PC-3 (cell line): ENCODE measurements at regions not wholly inside any gene's neighbourhood (a gene's known extent, or its start where the extent isn't known, plus 50 kb on each side); places are given as distances from the start of the nearest gene placed in this dataset.

Source experiments
- ATAC-seq: fragments of 200-7000 bp; cut with Tn5 transposase; 2 replicates; pipeline ENCODE4 v1.9.1; 2020; ENCODE audit warnings: mild to moderate bottlenecking, moderate library complexity
- BruUV-seq: library from RNA; stranded (reverse); fragments of 400-500 nt; replicated peaks from 2 replicates; lab custom pipeline; 2021; lab: Mats Ljungman, UMichigan
- CTCF ChIA-PET: fragments of 300-600 bp; sonication (Branson Sonifier 250); formaldehyde crosslinking; loops from one replicate; lab custom pipeline; 2022; ENCODE audit warnings: antibody characterized with exemption; lab: Charles Lee
- POLR2A ChIA-PET: fragments of 300-600 bp; sonication (Branson Sonifier 250); formaldehyde crosslinking; loops from one replicate; lab custom pipeline; 2022; ENCODE audit warnings: antibody characterized with exemption; ENCODE audit not compliant: unreplicated experiment; lab: Charles Lee
- DNase-seq: peaks from one replicate; pipeline ENCODE4 v3.0.0-alpha.2; 2015
- H2AFZ ChIP-seq: fragments of 300-600 bp; sonication (generic); 2 replicates; pipeline ENCODE4 v1.6.0; 2016; ENCODE audit warnings: antibody characterized with exemption, low read length
- H3F3A ChIP-seq: fragments of 300-600 bp; sonication (generic); one replicate; pipeline ENCODE4 v1.6.0; 2017; ENCODE audit warnings: antibody characterized with exemption, low read length, control low read depth, mild to moderate bottlenecking; ENCODE audit not compliant: unreplicated experiment
- H3K27ac ChIP-seq: fragments of 300-600 bp; sonication (generic); 2 replicates; pipeline ENCODE4 v1.5.1; 2016; ENCODE audit warnings: mild to moderate bottlenecking, low read length
- H3K27me3 ChIP-seq: fragments of 300-600 bp; sonication (generic); 2 replicates; pipeline ENCODE4 v1.6.1; 2016; ENCODE audit warnings: low read length, mixed read lengths
- H3K36me3 ChIP-seq: fragments of 300-600 bp; sonication (generic); 2 replicates; pipeline ENCODE4 v1.6.1; 2016; ENCODE audit warnings: low read depth, mixed run types, low read length, mixed read lengths
- H3K4me1 ChIP-seq: fragments of 300-600 bp; sonication (generic); 2 replicates; pipeline ENCODE4 v1.5.1; 2016; ENCODE audit warnings: low read length; ENCODE audit not compliant: insufficient read depth
- H3K4me2 ChIP-seq: fragments of 300-600 bp; sonication (generic); 2 replicates; pipeline ENCODE4 v1.6.0; 2016; ENCODE audit warnings: low read length
- H3K4me3 ChIP-seq: fragments of 300-600 bp; sonication (generic); 2 replicates; pipeline ENCODE4 v1.5.1; 2016; ENCODE audit warnings: mild to moderate bottlenecking, low read length, mixed read lengths
- H3K79me2 ChIP-seq: fragments of 300-600 bp; sonication (generic); 2 replicates; pipeline ENCODE4 v1.6.1; 2017; ENCODE audit warnings: low read length, mixed read lengths
- H3K9ac ChIP-seq: fragments of 300-600 bp; sonication (generic); 2 replicates; pipeline ENCODE4 v1.6.0; 2016; ENCODE audit warnings: mild to moderate bottlenecking, low read length
- H3K9me2 ChIP-seq: fragments of 300-600 bp; sonication (generic); replicated peaks from 2 replicates; pipeline ENCODE4 v1.6.1; 2016; ENCODE audit warnings: mixed run types, low read length, mixed read lengths
- H3K9me3 ChIP-seq: fragments of 300-600 bp; sonication (generic); 2 replicates; pipeline ENCODE4 v1.6.1; 2016; ENCODE audit warnings: low read length, mixed read lengths
- H4K20me1 ChIP-seq: fragments of 300-600 bp; sonication (generic); 2 replicates; pipeline ENCODE4 v1.6.1; 2016; ENCODE audit warnings: low read length, mixed read lengths
- EZH2 ChIP-seq: fragments of 300-600 bp; sonication (generic); IDR thresholded peaks from one replicate; pipeline ENCODE4 v1.6.1; 2017; ENCODE audit warnings: antibody characterized with exemption, mild to moderate bottlenecking, low read length; ENCODE audit not compliant: unreplicated experiment
- EZH2phosphoT487 ChIP-seq: fragments of 300-600 bp; sonication (generic); IDR thresholded peaks from 2 replicates; pipeline ENCODE4 v1.6.1; 2018; ENCODE audit warnings: mild to moderate bottlenecking, antibody characterized with exemption, low read length, borderline replicate concordance
- intact Hi-C: fragments of 100-400 bp; cut with micrococcal nuclease; formaldehyde crosslinking; loops from 2 replicates; pipeline ENCODE4 v1.9.0; 2023
- TF ChIP-seq, protein P1 (sequence below): fragments of 300-600 bp; sonication (generic); conservative IDR thresholded peaks from 2 replicates; pipeline ENCODE4 v1.5.1; 2017; ENCODE audit warnings: antibody characterized with exemption, low read depth, mild to moderate bottlenecking, low read length

DNA sequence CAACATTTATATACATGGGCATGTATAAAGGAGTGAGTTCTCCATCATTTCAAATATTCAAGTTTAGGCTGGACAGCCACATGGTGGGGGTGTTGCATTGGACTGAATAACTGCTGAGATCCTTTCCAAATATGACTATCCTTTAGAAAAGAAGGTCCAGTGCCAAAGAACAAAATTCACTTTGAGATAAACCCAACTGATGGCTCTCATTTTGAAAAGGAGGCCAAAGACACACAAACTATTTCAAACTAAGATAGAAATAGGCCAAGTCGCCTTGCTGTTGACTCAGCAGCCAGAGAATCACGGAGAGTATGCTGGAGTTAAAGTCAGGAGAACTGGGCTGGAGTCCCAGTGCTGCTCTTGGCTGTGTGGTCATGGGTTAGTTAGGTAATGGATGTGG lies 204.5 kb upstream of the LRATD1 start:
- Histone ChIP-seq H3F3A (no peaks in the 10 kb centered on the region), H3K79me2 (no peaks in the 10 kb centered on the region), H3K9me2 (no peaks in the 10 kb centered on the region), H3K4me2 (no peak overlapping the region), H2AFZ (no peak overlapping the region), H3K9me3 (no peaks in the 10 kb centered on the region), H3K4me3 (no peak overlapping the region), H3K36me3 (no peaks in the 10 kb centered on the region), H3K27ac (no peak overlapping the region), H3K9ac (no peak overlapping the region), H4K20me1 (no peaks in the 10 kb centered on the region), H3K4me1 (peaks cover 5% of the 10 kb centered on the region; the same call in 1 of the 2 replicates), H3K27me3 (no peaks in the 10 kb centered on the region)
- POLR2A ChIA-PET: no interaction called here
- ATAC-seq (peak; percentile 81), DNase-seq (peak; percentile 60)
- TF ChIP-seq, protein P1, sequence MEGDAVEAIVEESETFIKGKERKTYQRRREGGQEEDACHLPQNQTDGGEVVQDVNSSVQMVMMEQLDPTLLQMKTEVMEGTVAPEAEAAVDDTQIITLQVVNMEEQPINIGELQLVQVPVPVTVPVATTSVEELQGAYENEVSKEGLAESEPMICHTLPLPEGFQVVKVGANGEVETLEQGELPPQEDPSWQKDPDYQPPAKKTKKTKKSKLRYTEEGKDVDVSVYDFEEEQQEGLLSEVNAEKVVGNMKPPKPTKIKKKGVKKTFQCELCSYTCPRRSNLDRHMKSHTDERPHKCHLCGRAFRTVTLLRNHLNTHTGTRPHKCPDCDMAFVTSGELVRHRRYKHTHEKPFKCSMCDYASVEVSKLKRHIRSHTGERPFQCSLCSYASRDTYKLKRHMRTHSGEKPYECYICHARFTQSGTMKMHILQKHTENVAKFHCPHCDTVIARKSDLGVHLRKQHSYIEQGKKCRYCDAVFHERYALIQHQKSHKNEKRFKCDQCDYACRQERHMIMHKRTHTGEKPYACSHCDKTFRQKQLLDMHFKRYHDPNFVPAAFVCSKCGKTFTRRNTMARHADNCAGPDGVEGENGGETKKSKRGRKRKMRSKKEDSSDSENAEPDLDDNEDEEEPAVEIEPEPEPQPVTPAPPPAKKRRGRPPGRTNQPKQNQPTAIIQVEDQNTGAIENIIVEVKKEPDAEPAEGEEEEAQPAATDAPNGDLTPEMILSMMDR: peak; percentile 69
- no peak for TF ChIP-seq EZH2
- CTCF ChIA-PET: interaction anchor here (0.7 to 1.3 kb wide), 2 partner anchors 96 to 206 kb away, joined by 6 to 12 read pairs; no protein-coding TSS in a partner anchor
- intact Hi-C loops: loop anchor here (1.0 to 5.0 kb wide), 8 partner anchors 89 to 1149 kb away; no protein-coding TSS in a partner anchor
- no TSS peak for BruUV-seq

DNA sequence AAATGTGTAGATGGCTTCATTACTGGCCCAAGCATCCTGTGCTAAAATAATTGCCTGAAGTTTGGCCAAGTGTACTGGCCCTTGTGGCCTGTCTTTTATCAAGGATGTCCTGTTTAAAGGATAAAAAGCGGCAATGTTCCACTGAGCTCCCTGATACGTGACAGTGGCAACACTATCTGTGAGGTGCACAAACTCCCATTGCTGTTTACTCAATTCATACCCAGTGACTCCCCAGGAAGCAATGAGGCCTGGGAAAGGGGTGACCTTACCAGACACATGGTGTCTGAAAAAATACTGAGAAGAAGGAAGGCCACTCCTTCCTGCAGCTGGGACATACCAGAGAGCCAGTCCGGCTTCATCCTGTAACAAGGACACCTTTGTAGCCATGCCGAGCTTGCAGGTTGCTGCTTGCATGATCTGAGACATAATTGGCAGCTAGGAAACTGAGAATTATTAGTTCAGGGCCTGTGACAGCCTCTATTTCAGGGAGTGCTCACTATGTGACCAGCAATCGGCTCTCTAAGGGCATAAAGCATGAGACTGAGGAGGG lies 198.5 kb upstream of the LRATD1 start:
- Histone ChIP-seq H3K36me3 (no peaks in the 10 kb centered on the region), H3K4me3 (no peak overlapping the region), H3K27me3 (no peaks in the 10 kb centered on the region), H3K27ac (no peak overlapping the region), H2AFZ (no peak overlapping the region), H4K20me1 (no peaks in the 10 kb centered on the region), H3K4me1 (no peaks in the 10 kb centered on the region), H3K9me2 (no peaks in the 10 kb centered on the region), H3K9ac (no peak overlapping the region), H3K4me2 (no peak overlapping the region), H3K79me2 (no peaks in the 10 kb centered on the region), H3K9me3 (no peaks in the 10 kb centered on the region), H3F3A (no peaks in the 10 kb centered on the region)
- ATAC-seq (no peak), DNase-seq (no peak)
- POLR2A ChIA-PET: no interaction called here
- CTCF ChIA-PET: no interaction called here
- TF ChIP-seq, protein P1: no peak
- TF ChIP-seq EZH2: no peak
- TF ChIP-seq EZH2phosphoT487: no peak
- no TSS peak for BruUV-seq
- intact Hi-C loops: no loop called here

GRCh38 chr2:14445670-14446069 lies 186.8 kb upstream of the LRATD1 start:
- ChIA-PET CTCF (no interaction called here), POLR2A (no interaction called here)
- Histone ChIP-seq H3K27ac (no peak overlapping the region), H3F3A (no peaks in the 10 kb centered on the region), H3K36me3 (peaks cover 3% of the 10 kb centered on the region; the same call in 1 of the 2 replicates), H3K9me3 (peaks cover 17% of the 10 kb centered on the region), H4K20me1 (no peaks in the 10 kb centered on the region), H2AFZ (no peak overlapping the region), H3K9ac (no peak overlapping the region), H3K4me3 (no peak overlapping the region), H3K27me3 (no peaks in the 10 kb centered on the region), H3K4me1 (no peaks in the 10 kb centered on the region), H3K9me2 (no peaks in the 10 kb centered on the region), H3K79me2 (no peaks in the 10 kb centered on the region), H3K4me2 (no peak overlapping the region)
- TF ChIP-seq, protein P1: no peak
- no peak for TF ChIP-seq EZH2
- TF ChIP-seq EZH2phosphoT487: no peak
- DNase-seq (no peak), ATAC-seq (no peak)
- intact Hi-C loops: no loop called here
- BruUV-seq: no TSS peak
